NCI-H1436 treated with DMSO at 0.1 percent for 48 hours (cell line): ENCODE measurements at regions not wholly inside any gene's neighbourhood (a gene's known extent, or its start where the extent isn't known, plus 50 kb on each side); places are given as distances from the start of the nearest gene placed in this dataset.
A peak's percentile ranks its signal among the peaks of the same experiment; 100 is the strongest.
"Not testable (repeated sequence)": the region's sequence is repeated elsewhere in the genome, so short reads cannot be mapped to it uniquely, and the experiment has no call there.

Experiments
- DNase-seq: peaks from one replicate; lab custom pipeline; 2025; lab: John Stamatoyannopoulos, UW

- DNase-seq: no peak
These were observed 115.6 kb upstream of the NGF start for GRCh38 chr1:115453666-115454065.

GRCh38 chr1:115452600-115453329, 114.7 kb upstream of the NGF start:
- no peak for DNase-seq

GRCh38 chr1:115450501-115451040, 112.5 kb upstream of the NGF start:
- DNase-seq: no peak

GRCh38 chr1:115448282-115449044, 110.4 kb upstream of the NGF start:
- no peak for DNase-seq

GRCh38 chr1:115447672-115448071, 109.6 kb upstream of the NGF start:
- no peak for DNase-seq

- DNase-seq: no peak
These were observed 107.0 kb upstream of the NGF start for GRCh38 chr1:115445090-115445489.

- DNase-seq: no peak
These were observed 102.7 kb upstream of the NGF start for GRCh38 chr1:115440733-115441132.

GRCh38 chr1:115439520-115439919, 101.5 kb upstream of the NGF start:
- not testable (repeated sequence) for DNase-seq

- peak; percentile 55 for DNase-seq
These were observed 99.1 kb upstream of the NGF start for GRCh38 chr1:115437196-115437595.

- no peak for DNase-seq
These were observed 98.5 kb upstream of the NGF start for GRCh38 chr1:115436596-115436995.

- DNase-seq: no peak
These were observed 95.4 kb upstream of the NGF start for GRCh38 chr1:115433483-115433882.

GRCh38 chr1:115432061-115432460, 94.0 kb upstream of the NGF start:
- DNase-seq: no peak

GRCh38 chr1:115430441-115431158, 92.6 kb upstream of the NGF start:
- DNase-seq: peak; percentile 38

GRCh38 chr1:115429884-115430283, 91.8 kb upstream of the NGF start:
- DNase-seq: no peak

- DNase-seq: no peak
These were observed 91.2 kb upstream of the NGF start for GRCh38 chr1:115429241-115429640.

- no peak for DNase-seq
These were observed 90.6 kb upstream of the NGF start for GRCh38 chr1:115428676-115429075.

- DNase-seq: no peak
These were observed 90.2 kb upstream of the NGF start for GRCh38 chr1:115428256-115428655.

GRCh38 chr1:115426956-115427355, 88.9 kb upstream of the NGF start:
- DNase-seq: no peak

GRCh38 chr1:115426231-115426771, 88.3 kb upstream of the NGF start:
- DNase-seq: no peak

- DNase-seq: no peak
These were observed 87.4 kb upstream of the NGF start for GRCh38 chr1:115425442-115425841.

GRCh38 chr1:115423776-115424175, 85.7 kb upstream of the NGF start:
- DNase-seq: no peak

- no peak for DNase-seq
These were observed 81.5 kb upstream of the NGF start for GRCh38 chr1:115419571-115419970.
